ENCODE measurements at regions not wholly inside any gene's neighbourhood (a gene's known extent, or its start where the extent isn't known, plus 50 kb on each side); places are given as distances from the start of the nearest gene placed in this dataset.
"Not testable (repeated sequence)": the region's sequence is repeated elsewhere in the genome, so short reads cannot be mapped to it uniquely, and the experiment has no call there.

GRCh38 chr5:36536616-36537005, 69.8 kb upstream of the SLC1A3 start:
- H3K4me3 ChIP-seq (ENCODE audit: low read depth, low read length) = no peak overlapping the region
- DNase-seq (ENCODE audit: low read depth, low spot score) = no peak
- ChIA-PET POLR2A (no interaction called here), CTCF (interaction anchor here (1.1 kb wide), 1 partner anchor 33 kb away, joined by 3 read pairs; no protein-coding TSS in a partner anchor)
- no peak for TF ChIP-seq CTCF (IDR thresholded peaks at IDR 0.05; ENCODE audit: insufficient read depth, low read length, missing control alignments)

- POLR2A ChIA-PET = no interaction called here
- CTCF ChIA-PET = interaction anchor here (0.9 to 1.1 kb wide), 3 partner anchors 29 to 32 kb away, joined by 3 read pairs; no protein-coding TSS in a partner anchor
- DNase-seq (ENCODE audit: low read depth, low spot score) = no peak
- no peak overlapping the region for H3K4me3 ChIP-seq (ENCODE audit: low read depth, low read length)
- TF ChIP-seq CTCF (IDR thresholded peaks at IDR 0.05; ENCODE audit: insufficient read depth, low read length, missing control alignments) = no peak
These were observed 68.7 kb upstream of the SLC1A3 start for GRCh38 chr5:36537724-36538123.

GRCh38 chr5:36552651-36553393, 53.6 kb upstream of the SLC1A3 start:
- DNase-seq (ENCODE audit: low read depth, low spot score) = no peak
- ChIA-PET POLR2A (no interaction called here), CTCF (interaction anchor here (1.3 kb wide), 1 partner anchor 136 kb away, joined by 3 read pairs; no protein-coding TSS in a partner anchor)
- H3K4me3 ChIP-seq (ENCODE audit: low read depth, low read length) = no peak overlapping the region
- no peak for TF ChIP-seq CTCF (IDR thresholded peaks at IDR 0.05; ENCODE audit: insufficient read depth, low read length, missing control alignments)

- POLR2A ChIA-PET; DNase-seq (ENCODE audit: low read depth, low spot score); H3K4me3 ChIP-seq (ENCODE audit: low read depth, low read length): not testable (repeated sequence)
- CTCF ChIA-PET = interaction anchor here (1.4 kb wide), 1 partner anchor 135 kb away, joined by 3 read pairs; no protein-coding TSS in a partner anchor
These were observed 51.4 kb upstream of the SLC1A3 start for GRCh38 chr5:36555035-36555434.

All from AG04449 (cell line).